Activated CD8-positive, alpha-beta T cell treated with anti-CD3 and anti-CD28 coated beads for 36 hours (primary cell): ENCODE measurements at regions not wholly inside any gene's neighbourhood (a gene's known extent, or its start where the extent isn't known, plus 50 kb on each side); places are given as distances from the start of the nearest gene placed in this dataset.

Experiments
- ATAC-seq: fragments of 200-7000 bp; cut with Tn5 transposase; one replicate; pipeline ENCODE4 v1.10.0; 2021; ENCODE audit warnings: mild to moderate bottlenecking, moderate library complexity
- CTCF ChIA-PET: fragments of 350-600 bp; sonication (Branson Sonifier 250); formaldehyde crosslinking; loops from one replicate; lab custom pipeline; 2021; ENCODE audit warnings: antibody characterized with exemption; lab: Charles Lee
- POLR2A ChIA-PET: fragments of 350-600 bp; sonication (Branson Sonifier 250); formaldehyde crosslinking; loops from one replicate; lab custom pipeline; 2021; ENCODE audit warnings: antibody characterized with exemption; lab: Charles Lee
- DNase-seq: peaks from one replicate; pipeline ENCODE4 v3.0.0-alpha.2; 2020
- H3K27ac Mint-ChIP-seq: one replicate; pipeline ENCODE4 v1.8.0; 2021; ENCODE audit warnings: mild to moderate bottlenecking, mixed read lengths
- H3K27me3 Mint-ChIP-seq: one replicate; pipeline ENCODE4 v1.8.0; 2021; ENCODE audit warnings: mixed read lengths
- H3K36me3 Mint-ChIP-seq: one replicate; pipeline ENCODE4 v1.8.0; 2021; ENCODE audit warnings: low read depth, mixed read lengths
- H3K4me1 Mint-ChIP-seq: one replicate; pipeline ENCODE4 v1.8.0; 2021; ENCODE audit warnings: low read depth, mixed read lengths
- H3K4me3 Mint-ChIP-seq: one replicate; pipeline ENCODE4 v1.8.0; 2021; ENCODE audit warnings: mild to moderate bottlenecking, moderate library complexity, mixed read lengths
- H3K9me3 Mint-ChIP-seq: one replicate; pipeline ENCODE4 v1.8.0; 2021; ENCODE audit warnings: mixed read lengths
- intact Hi-C: fragments of 100-400 bp; cut with micrococcal nuclease; formaldehyde crosslinking; loops from one replicate; pipeline ENCODE4 v1.10.0; 2022
- TF ChIP-seq, protein P1 (sequence below): fragments of 200-600 bp; IDR thresholded peaks from one replicate; pipeline ENCODE4 v1.8.0; 2022; ENCODE audit warnings: antibody characterized with exemption, mild to moderate bottlenecking

DNA sequence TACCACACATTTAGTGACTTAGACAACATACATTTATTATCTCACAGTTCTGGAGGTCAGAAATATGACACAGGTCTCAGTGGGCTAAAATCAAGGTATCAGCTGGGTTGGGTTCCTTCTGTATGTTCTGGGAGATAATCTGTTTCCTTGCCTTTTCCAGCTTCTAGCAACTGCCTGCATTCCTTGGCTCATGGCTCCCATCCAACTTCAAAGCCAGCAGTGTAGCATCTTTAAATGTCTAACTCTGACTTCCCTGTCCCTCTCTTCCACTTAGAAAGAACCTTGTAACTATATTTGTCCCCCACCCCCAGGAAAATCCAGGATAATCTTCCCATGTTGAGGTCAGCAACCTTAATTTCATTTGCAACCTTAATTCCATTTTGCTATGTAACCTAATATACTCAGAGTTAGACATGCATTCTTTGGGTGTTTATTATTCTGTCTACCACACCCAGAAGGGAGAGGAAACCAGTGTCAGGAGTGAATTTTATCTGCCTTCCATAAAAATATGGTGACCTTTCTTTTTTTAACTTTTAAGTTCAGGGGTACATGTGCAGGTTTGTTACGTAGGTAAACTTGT is 57.3 kb upstream of the SMIM30 start:
- Mint-ChIP-seq H3K4me1 (no peaks in the 10 kb centered on the region), H3K27ac (no peak overlapping the region), H3K36me3 (no peaks in the 10 kb centered on the region), H3K9me3 (no peaks in the 10 kb centered on the region), H3K4me3 (no peak overlapping the region), H3K27me3 (peaks cover 5% of the 10 kb centered on the region)
- no peak for DNase-seq
- intact Hi-C loops = no loop called here
- TF ChIP-seq, protein P1, sequence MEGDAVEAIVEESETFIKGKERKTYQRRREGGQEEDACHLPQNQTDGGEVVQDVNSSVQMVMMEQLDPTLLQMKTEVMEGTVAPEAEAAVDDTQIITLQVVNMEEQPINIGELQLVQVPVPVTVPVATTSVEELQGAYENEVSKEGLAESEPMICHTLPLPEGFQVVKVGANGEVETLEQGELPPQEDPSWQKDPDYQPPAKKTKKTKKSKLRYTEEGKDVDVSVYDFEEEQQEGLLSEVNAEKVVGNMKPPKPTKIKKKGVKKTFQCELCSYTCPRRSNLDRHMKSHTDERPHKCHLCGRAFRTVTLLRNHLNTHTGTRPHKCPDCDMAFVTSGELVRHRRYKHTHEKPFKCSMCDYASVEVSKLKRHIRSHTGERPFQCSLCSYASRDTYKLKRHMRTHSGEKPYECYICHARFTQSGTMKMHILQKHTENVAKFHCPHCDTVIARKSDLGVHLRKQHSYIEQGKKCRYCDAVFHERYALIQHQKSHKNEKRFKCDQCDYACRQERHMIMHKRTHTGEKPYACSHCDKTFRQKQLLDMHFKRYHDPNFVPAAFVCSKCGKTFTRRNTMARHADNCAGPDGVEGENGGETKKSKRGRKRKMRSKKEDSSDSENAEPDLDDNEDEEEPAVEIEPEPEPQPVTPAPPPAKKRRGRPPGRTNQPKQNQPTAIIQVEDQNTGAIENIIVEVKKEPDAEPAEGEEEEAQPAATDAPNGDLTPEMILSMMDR = no peak
- POLR2A ChIA-PET = no interaction called here
- CTCF ChIA-PET = no interaction called here
- no peak for ATAC-seq

DNA sequence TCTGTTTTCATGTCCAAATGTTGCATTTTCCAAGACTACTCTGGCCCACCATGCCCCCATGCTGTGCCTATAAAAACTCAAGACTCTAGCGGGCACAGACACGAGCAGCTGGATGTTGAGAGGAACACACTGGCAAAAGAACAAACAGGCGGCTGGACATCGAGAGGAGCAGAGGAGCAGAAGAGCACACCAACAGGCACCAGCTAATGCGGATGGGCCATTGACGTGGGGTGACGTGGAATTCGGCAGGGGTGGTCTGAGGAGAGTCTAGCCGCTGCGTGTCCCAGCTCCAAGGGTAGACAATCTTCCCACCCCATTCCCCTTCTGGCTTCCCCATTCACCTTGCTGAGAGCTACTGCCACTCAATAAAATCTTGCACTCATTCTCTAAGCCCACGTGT is 54.4 kb upstream of the SMIM30 start:
- H3K4me1 Mint-ChIP-seq = no peaks in the 10 kb centered on the region
- no peak overlapping the region for H3K27ac Mint-ChIP-seq
- DNase-seq = no peak
- POLR2A ChIA-PET = interaction anchor here (0.6 kb wide), 1 partner anchor 19 kb away, joined by 3 read pairs; no protein-coding TSS in a partner anchor
- intact Hi-C loops = no loop called here
- CTCF ChIA-PET = interaction anchor here (0.6 to 1.2 kb wide), 3 partner anchors 8 to 20 kb away, joined by 3 read pairs; no protein-coding TSS in a partner anchor
- no peaks in the 10 kb centered on the region for H3K9me3 Mint-ChIP-seq
- ATAC-seq = no peak
- no peak overlapping the region for H3K4me3 Mint-ChIP-seq
- H3K27me3 Mint-ChIP-seq = peaks cover 6% of the 10 kb centered on the region
- TF ChIP-seq, protein P1 = no peak
- H3K36me3 Mint-ChIP-seq = no peaks in the 10 kb centered on the region

DNA sequence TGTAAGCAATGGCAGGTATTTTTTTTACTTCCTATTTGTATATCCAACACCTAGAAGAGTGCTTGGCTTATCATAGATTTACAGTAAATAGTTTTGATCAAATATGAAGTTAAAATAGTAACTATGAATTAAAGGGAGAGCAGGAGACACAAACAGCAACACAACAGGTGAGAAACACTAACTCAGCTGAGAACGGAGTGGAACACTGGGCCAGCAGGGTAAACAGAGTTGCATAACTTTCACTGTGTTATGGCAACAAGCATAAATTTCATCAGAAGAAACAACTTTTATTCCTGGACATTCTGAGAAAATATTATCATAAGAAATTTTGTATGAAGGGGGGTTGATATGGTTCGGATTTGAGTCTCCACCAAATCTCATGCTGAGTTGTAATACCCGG is 52.2 kb upstream of the SMIM30 start:
- DNase-seq (no peak), ATAC-seq (no peak)
- TF ChIP-seq, protein P1 = no peak
- intact Hi-C loops = no loop called here
- Mint-ChIP-seq H3K9me3 (no peaks in the 10 kb centered on the region), H3K36me3 (no peaks in the 10 kb centered on the region), H3K27ac (no peak overlapping the region), H3K4me1 (no peaks in the 10 kb centered on the region), H3K4me3 (no peak overlapping the region), H3K27me3 (peaks cover 9% of the 10 kb centered on the region)
- ChIA-PET POLR2A (no interaction called here), CTCF (no interaction called here)
